GM11168 (cell line): ENCODE measurements at regions not wholly inside any gene's neighbourhood (a gene's known extent, or its start where the extent isn't known, plus 50 kb on each side); places are given as distances from the start of the nearest gene placed in this dataset.

Experiments used
- in situ Hi-C: fragments of 300-500 bp; cut with MboI; formaldehyde crosslinking; loops from one replicate; pipeline ENCODE4 v1.12.0; 2022; ENCODE audit warnings: low sequenced_read_pairs; ENCODE audit not compliant: unreplicated experiment

- in situ Hi-C loops = no loop called here
These were observed 51.3 kb upstream of the HAND1 start for GRCh38 chr5:154529282-154529681.

GRCh38 chr5:154528005-154528594, 50.1 kb upstream of the HAND1 start:
- in situ Hi-C loops = no loop called here
